ENCODE measurements at regions not wholly inside any gene's neighbourhood (a gene's known extent, or its start where the extent isn't known, plus 50 kb on each side); places are given as distances from the start of the nearest gene placed in this dataset.
A peak's percentile ranks its signal among the peaks of the same experiment; 100 is the strongest.
"Not testable (repeated sequence)": the region's sequence is repeated elsewhere in the genome, so short reads cannot be mapped to it uniquely, and the experiment has no call there.

GRCh38 chr3:110473405-110473804 is 598.2 kb upstream of the NECTIN3 start:
- no peak for DNase-seq (ENCODE audit: low read depth)

- DNase-seq (ENCODE audit: low read depth), result no peak
Observed at GRCh38 chr3:110474397-110474796, 597.2 kb upstream of the NECTIN3 start.

GRCh38 chr3:110478377-110479054 is 593.1 kb upstream of the NECTIN3 start:
- no peak for DNase-seq (ENCODE audit: low read depth)

- DNase-seq (ENCODE audit: low read depth), result no peak
Observed at GRCh38 chr3:110479731-110480130, 591.9 kb upstream of the NECTIN3 start.

GRCh38 chr3:110485389-110485788 is 586.2 kb upstream of the NECTIN3 start:
- DNase-seq (ENCODE audit: low read depth), result no peak

GRCh38 chr3:110487840-110488239 is 583.8 kb upstream of the NECTIN3 start:
- no peak for DNase-seq (ENCODE audit: low read depth)

GRCh38 chr3:110491413-110491812 is 580.2 kb upstream of the NECTIN3 start:
- DNase-seq (ENCODE audit: low read depth), result no peak

GRCh38 chr3:110492876-110493275 is 578.7 kb upstream of the NECTIN3 start:
- DNase-seq (ENCODE audit: low read depth), result no peak

GRCh38 chr3:110493438-110494092 is 578.1 kb upstream of the NECTIN3 start:
- DNase-seq (ENCODE audit: low read depth), result no peak

- DNase-seq (ENCODE audit: low read depth), result no peak
Observed at GRCh38 chr3:110494093-110494490, 577.5 kb upstream of the NECTIN3 start.

- DNase-seq (ENCODE audit: low read depth), result no peak
Observed at GRCh38 chr3:110494728-110495127, 576.9 kb upstream of the NECTIN3 start.

- no peak for DNase-seq (ENCODE audit: low read depth)
Observed at GRCh38 chr3:110495201-110495927, 576.3 kb upstream of the NECTIN3 start.

- DNase-seq (ENCODE audit: low read depth), result peak; percentile 3
Observed at GRCh38 chr3:110504401-110504800, 567.2 kb upstream of the NECTIN3 start.

- no peak for DNase-seq (ENCODE audit: low read depth)
Observed at GRCh38 chr3:110504901-110505300, 566.7 kb upstream of the NECTIN3 start.

- no peak for DNase-seq (ENCODE audit: low read depth)
Observed at GRCh38 chr3:110506890-110507289, 564.7 kb upstream of the NECTIN3 start.

GRCh38 chr3:110507570-110507969 is 564.0 kb upstream of the NECTIN3 start:
- not testable (repeated sequence) for DNase-seq (ENCODE audit: low read depth)

GRCh38 chr3:110512961-110513360 is 558.7 kb upstream of the NECTIN3 start:
- no peak for DNase-seq (ENCODE audit: low read depth)

- no peak for DNase-seq (ENCODE audit: low read depth)
Observed at GRCh38 chr3:110518031-110518430, 553.6 kb upstream of the NECTIN3 start.

- DNase-seq (ENCODE audit: low read depth), result no peak
Observed at GRCh38 chr3:110519071-110519470, 552.5 kb upstream of the NECTIN3 start.

- DNase-seq (ENCODE audit: low read depth), result peak; percentile 36
Observed at GRCh38 chr3:110521019-110521418, 550.6 kb upstream of the NECTIN3 start.

GRCh38 chr3:110525558-110526064 is 546.0 kb upstream of the NECTIN3 start:
- DNase-seq (ENCODE audit: low read depth), result not testable (repeated sequence)
